Ishikawa (cell line): ENCODE measurements at regions not wholly inside any gene's neighbourhood (a gene's known extent, or its start where the extent isn't known, plus 50 kb on each side); places are given as distances from the start of the nearest gene placed in this dataset.

Experiments used
- CEBPB ChIP-seq: IDR thresholded peaks from 2 replicates; pipeline ENCODE4 v1.6.1; 2012
- CREB1 ChIP-seq: IDR thresholded peaks from 2 replicates; pipeline ENCODE4 v1.6.1; 2012; ENCODE audit warnings: low read depth
- EGR1 ChIP-seq: IDR thresholded peaks from 2 replicates; pipeline ENCODE4 v1.6.1; 2012
- EP300 ChIP-seq: IDR thresholded peaks from 2 replicates; pipeline ENCODE4 v1.6.1; 2012; ENCODE audit warnings: borderline replicate concordance
- FOXM1 ChIP-seq: IDR thresholded peaks from 2 replicates; pipeline ENCODE4 v1.6.1; 2012; ENCODE audit warnings: low read depth, borderline replicate concordance
- NFIC ChIP-seq: IDR thresholded peaks from 2 replicates; pipeline ENCODE4 v1.6.1; 2012
- RAD21 ChIP-seq: IDR thresholded peaks from 2 replicates; pipeline ENCODE4 v1.6.1; 2012; ENCODE audit warnings: low read depth
- TAF1 ChIP-seq: IDR thresholded peaks from 2 replicates; pipeline ENCODE4 v1.6.1; 2012; ENCODE audit warnings: low read depth, mild to moderate bottlenecking
- TCF12 ChIP-seq: IDR thresholded peaks from 2 replicates; pipeline ENCODE4 v1.6.1; 2012; ENCODE audit warnings: low read depth
- TEAD4 ChIP-seq: IDR thresholded peaks from 2 replicates; pipeline ENCODE4 v1.6.1; 2012
- YY1 ChIP-seq: IDR thresholded peaks from 2 replicates; pipeline ENCODE4 v1.6.1; 2012; ENCODE audit warnings: low read depth
- ZBTB7A ChIP-seq: IDR thresholded peaks from 2 replicates; pipeline ENCODE4 v1.6.1; 2012; ENCODE audit warnings: low read depth
- TF ChIP-seq, protein P1 (sequence below): IDR thresholded peaks from 2 replicates; pipeline ENCODE4 v1.6.1; 2012
- TF ChIP-seq, protein P2 (sequence below): IDR thresholded peaks from 2 replicates; pipeline ENCODE4 v1.6.1; 2012; ENCODE audit warnings: low read depth, mild to moderate bottlenecking
- TF ChIP-seq, protein P3 (sequence below): IDR thresholded peaks from 2 replicates; pipeline ENCODE4 v1.6.1; 2012

DNA sequence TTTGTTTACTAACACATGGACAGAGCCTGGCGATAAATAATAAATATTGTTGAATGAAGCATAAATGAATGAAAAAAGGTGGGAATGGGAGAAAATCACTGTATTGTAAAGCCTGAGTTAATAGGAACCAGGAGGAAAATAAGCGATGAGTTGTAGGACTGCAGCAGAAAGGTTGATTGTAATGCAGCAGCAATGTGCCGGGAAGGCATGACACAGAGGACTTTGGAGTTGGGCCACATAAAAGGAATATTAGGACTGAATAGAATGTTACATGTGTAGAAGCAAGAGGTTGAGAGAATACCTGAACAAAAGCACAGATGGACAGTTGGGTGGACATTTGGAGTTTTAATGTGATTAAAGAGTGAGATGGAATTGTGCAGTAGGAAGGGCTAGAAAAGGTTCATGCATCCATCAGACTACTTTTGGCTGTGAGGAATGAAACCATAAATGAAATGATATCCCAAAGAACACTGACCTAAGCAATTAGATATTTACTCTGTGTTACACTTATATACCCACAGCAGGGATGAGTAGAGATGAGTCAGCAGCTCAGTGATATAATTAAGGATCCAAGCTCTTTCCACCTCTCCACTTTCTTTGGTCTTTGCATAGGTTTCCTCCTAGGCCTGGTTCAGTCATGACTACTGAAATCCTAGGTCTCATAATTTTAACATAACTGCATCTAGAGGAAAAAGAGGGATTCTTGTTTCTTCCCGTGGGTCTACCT is 55.4 kb downstream of the CCER1 start:
- TF ChIP-seq YY1 = no peak
- TF ChIP-seq NFIC = no peak
- no peak for TF ChIP-seq ZBTB7A
- TF ChIP-seq FOXM1 = no peak
- no peak for TF ChIP-seq EGR1
- TF ChIP-seq, protein P1, sequence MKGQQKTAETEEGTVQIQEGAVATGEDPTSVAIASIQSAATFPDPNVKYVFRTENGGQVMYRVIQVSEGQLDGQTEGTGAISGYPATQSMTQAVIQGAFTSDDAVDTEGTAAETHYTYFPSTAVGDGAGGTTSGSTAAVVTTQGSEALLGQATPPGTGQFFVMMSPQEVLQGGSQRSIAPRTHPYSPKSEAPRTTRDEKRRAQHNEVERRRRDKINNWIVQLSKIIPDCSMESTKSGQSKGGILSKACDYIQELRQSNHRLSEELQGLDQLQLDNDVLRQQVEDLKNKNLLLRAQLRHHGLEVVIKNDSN = no peak
- no peak for TF ChIP-seq RAD21
- no peak for TF ChIP-seq TCF12
- TF ChIP-seq, protein P2, sequence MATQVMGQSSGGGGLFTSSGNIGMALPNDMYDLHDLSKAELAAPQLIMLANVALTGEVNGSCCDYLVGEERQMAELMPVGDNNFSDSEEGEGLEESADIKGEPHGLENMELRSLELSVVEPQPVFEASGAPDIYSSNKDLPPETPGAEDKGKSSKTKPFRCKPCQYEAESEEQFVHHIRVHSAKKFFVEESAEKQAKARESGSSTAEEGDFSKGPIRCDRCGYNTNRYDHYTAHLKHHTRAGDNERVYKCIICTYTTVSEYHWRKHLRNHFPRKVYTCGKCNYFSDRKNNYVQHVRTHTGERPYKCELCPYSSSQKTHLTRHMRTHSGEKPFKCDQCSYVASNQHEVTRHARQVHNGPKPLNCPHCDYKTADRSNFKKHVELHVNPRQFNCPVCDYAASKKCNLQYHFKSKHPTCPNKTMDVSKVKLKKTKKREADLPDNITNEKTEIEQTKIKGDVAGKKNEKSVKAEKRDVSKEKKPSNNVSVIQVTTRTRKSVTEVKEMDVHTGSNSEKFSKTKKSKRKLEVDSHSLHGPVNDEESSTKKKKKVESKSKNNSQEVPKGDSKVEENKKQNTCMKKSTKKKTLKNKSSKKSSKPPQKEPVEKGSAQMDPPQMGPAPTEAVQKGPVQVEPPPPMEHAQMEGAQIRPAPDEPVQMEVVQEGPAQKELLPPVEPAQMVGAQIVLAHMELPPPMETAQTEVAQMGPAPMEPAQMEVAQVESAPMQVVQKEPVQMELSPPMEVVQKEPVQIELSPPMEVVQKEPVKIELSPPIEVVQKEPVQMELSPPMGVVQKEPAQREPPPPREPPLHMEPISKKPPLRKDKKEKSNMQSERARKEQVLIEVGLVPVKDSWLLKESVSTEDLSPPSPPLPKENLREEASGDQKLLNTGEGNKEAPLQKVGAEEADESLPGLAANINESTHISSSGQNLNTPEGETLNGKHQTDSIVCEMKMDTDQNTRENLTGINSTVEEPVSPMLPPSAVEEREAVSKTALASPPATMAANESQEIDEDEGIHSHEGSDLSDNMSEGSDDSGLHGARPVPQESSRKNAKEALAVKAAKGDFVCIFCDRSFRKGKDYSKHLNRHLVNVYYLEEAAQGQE = no peak
- TF ChIP-seq, protein P3, sequence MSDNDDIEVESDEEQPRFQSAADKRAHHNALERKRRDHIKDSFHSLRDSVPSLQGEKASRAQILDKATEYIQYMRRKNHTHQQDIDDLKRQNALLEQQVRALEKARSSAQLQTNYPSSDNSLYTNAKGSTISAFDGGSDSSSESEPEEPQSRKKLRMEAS = no peak
- TF ChIP-seq TEAD4 = no peak
- no peak for TF ChIP-seq CEBPB
- no peak for TF ChIP-seq TAF1
- TF ChIP-seq CREB1 = no peak
- no peak for TF ChIP-seq EP300

DNA sequence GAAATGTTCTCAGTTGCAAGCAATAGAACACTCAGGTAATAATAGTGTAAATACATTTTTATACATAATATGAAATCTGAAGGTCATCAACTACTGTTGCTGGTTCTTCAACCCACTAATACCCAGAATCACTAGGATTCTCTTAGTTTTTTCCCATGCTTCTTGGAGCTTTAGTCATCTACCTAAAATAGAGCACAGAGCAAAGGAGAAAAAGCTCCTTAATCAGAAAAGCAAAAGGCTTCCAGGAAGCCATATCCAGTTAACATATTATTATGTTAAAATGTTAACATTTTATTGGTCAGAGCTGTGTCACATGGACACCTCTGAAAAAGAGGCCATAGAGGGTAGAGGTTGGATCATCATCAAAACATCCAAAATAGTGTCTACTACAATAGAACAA is 57.0 kb downstream of the CCER1 start:
- TF ChIP-seq CEBPB = no peak
- no peak for TF ChIP-seq EP300
- TF ChIP-seq CREB1 = no peak
- TF ChIP-seq TCF12 = no peak
- TF ChIP-seq NFIC = no peak
- TF ChIP-seq TEAD4 = no peak
- no peak for TF ChIP-seq TAF1
- TF ChIP-seq, protein P2 = no peak
- TF ChIP-seq FOXM1 = no peak
- TF ChIP-seq YY1 = no peak
- TF ChIP-seq, protein P1 = no peak
- TF ChIP-seq RAD21 = no peak
- TF ChIP-seq, protein P3 = no peak
- TF ChIP-seq EGR1 = no peak
- TF ChIP-seq ZBTB7A = no peak

DNA sequence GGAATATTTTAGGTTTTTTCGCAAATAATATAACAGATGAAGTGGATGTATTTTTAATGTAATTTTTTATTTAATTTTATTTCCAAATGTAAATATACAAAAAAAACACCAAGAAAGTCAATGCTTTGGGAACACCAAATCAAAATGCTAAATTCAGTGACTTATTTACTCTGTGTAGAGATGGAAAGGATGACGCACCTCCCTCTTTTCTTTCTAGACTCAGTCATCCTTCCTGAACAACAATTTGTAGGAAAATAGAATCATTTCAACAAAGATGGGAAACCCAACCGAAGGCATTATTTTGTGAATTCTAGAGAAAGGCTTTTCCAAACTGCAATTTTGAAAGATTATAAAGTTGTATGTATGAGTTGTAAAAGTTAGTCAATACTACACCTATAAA is 57.7 kb downstream of the CCER1 start:
- TF ChIP-seq YY1 = no peak
- TF ChIP-seq CEBPB = no peak
- TF ChIP-seq, protein P1 = no peak
- TF ChIP-seq, protein P3 = no peak
- TF ChIP-seq EGR1 = no peak
- no peak for TF ChIP-seq TEAD4
- no peak for TF ChIP-seq ZBTB7A
- TF ChIP-seq FOXM1 = no peak
- no peak for TF ChIP-seq TCF12
- TF ChIP-seq NFIC = no peak
- no peak for TF ChIP-seq EP300
- no peak for TF ChIP-seq CREB1
- no peak for TF ChIP-seq RAD21
- no peak for TF ChIP-seq TAF1

DNA sequence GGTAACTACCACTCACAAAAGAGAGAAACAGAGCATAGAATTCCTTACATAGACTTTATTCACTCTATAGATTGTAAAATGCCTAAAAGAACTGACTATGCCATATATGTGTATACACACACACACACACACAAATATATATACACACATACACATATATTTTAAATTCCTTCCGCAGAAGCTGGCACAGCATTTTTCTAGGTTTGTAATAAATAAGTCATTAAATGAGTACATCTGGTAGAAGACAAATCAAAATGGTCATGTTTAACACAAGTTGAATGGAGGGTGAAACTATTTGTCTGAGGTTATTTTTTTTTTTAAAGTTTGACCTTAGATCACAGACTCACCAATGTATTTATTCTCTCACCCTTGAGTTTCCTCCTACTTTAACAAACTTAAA is 58.2 kb downstream of the CCER1 start:
- TF ChIP-seq FOXM1 (no peak), TAF1 (no peak), EP300 (no peak), EGR1 (no peak), RAD21 (no peak), TCF12 (no peak), CREB1 (no peak), ZBTB7A (no peak), YY1 (no peak)
- TF ChIP-seq, protein P2 = no peak
- TF ChIP-seq, protein P3 = no peak
- TF ChIP-seq, protein P1 = no peak
